Liver (tissue), 3 donors: ENCODE measurements at regions not wholly inside any gene's neighbourhood (a gene's known extent, or its start where the extent isn't known, plus 50 kb on each side); places are given as distances from the start of the nearest gene placed in this dataset.

Experiments
- RAD21 ChIP-seq, 2 donors: IDR thresholded peaks; 2 replicates each; pipeline ENCODE4 v1.6.1; 2016; ENCODE audit warnings: antibody characterized with exemption in 2 of 2, mild to moderate bottlenecking in 2 of 2
- YY1 ChIP-seq: IDR thresholded peaks from 2 replicates; pipeline ENCODE4 v1.6.1; 2016; ENCODE audit warnings: antibody characterized with exemption, mild to moderate bottlenecking
- TF ChIP-seq, protein P1 (sequence below): fragments of 150-350 bp; IDR thresholded peaks from 2 replicates; pipeline ENCODE4 v1.5.1; 2017; ENCODE audit warnings: improper control_type of control experiment, low read depth, low read length; ENCODE audit not compliant: missing input control
- TF ChIP-seq, protein P2 (sequence below): IDR thresholded peaks from 2 replicates; pipeline ENCODE4 v1.6.1; 2016; ENCODE audit warnings: antibody characterized with exemption
- donor health status: healthy.
- donor health status: healthy.

DNA sequence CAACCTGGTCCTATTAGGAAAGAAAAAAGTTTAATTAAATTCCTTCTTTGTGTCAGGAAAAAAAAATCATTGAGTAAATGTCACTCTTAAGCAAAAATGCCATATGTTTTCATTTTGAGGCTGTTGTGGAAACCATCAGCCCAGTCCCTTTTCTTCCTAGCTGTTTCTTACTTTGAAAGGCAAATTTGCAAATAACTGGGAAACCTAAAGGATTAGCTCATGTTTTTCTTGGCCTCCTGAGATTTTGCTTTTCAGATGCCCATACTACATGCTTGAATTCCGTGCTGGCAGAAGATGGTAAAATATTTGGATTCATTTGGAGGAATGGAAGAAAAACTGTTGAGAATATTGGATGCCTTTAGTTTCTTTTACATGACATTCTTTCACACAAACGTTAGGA lies 182.1 kb upstream of the ADAMTS5 start:
- TF ChIP-seq, protein P1, sequence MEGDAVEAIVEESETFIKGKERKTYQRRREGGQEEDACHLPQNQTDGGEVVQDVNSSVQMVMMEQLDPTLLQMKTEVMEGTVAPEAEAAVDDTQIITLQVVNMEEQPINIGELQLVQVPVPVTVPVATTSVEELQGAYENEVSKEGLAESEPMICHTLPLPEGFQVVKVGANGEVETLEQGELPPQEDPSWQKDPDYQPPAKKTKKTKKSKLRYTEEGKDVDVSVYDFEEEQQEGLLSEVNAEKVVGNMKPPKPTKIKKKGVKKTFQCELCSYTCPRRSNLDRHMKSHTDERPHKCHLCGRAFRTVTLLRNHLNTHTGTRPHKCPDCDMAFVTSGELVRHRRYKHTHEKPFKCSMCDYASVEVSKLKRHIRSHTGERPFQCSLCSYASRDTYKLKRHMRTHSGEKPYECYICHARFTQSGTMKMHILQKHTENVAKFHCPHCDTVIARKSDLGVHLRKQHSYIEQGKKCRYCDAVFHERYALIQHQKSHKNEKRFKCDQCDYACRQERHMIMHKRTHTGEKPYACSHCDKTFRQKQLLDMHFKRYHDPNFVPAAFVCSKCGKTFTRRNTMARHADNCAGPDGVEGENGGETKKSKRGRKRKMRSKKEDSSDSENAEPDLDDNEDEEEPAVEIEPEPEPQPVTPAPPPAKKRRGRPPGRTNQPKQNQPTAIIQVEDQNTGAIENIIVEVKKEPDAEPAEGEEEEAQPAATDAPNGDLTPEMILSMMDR, result no peak
- TF ChIP-seq YY1, result no peak
- TF ChIP-seq, protein P2, sequence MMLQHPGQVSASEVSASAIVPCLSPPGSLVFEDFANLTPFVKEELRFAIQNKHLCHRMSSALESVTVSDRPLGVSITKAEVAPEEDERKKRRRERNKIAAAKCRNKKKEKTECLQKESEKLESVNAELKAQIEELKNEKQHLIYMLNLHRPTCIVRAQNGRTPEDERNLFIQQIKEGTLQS, result no peak
- no peak for TF ChIP-seq RAD21 (IDR thresholded peaks at IDR 0.05)
